ENCODE measurements at regions not wholly inside any gene's neighbourhood (a gene's known extent, or its start where the extent isn't known, plus 50 kb on each side); places are given as distances from the start of the nearest gene placed in this dataset.

- H3K9me3 ChIP-seq (ENCODE audit: insufficient read depth, low read length), result no peaks in the 10 kb centered on the region
- TF ChIP-seq EZH2phosphoT487 (conservative IDR thresholded peaks at IDR 0.05; ENCODE audit: low read length) (no peak), CTCF (IDR thresholded peaks at IDR 0.05; ENCODE audit: insufficient read depth, low read length, poor library complexity, severe bottlenecking) (no peak)
- no peaks in the 10 kb centered on the region for H3K36me3 ChIP-seq (ENCODE audit: low read length)
- no peaks in the 10 kb centered on the region for H3F3A ChIP-seq (ENCODE audit: insufficient read depth)
- H3K4me3 ChIP-seq (ENCODE audit: insufficient read depth, low read length, poor library complexity, severe bottlenecking), result no peak overlapping the region
- H3K27ac ChIP-seq (ENCODE audit: low read depth, low read length), result no peak overlapping the region
- no peaks in the 10 kb centered on the region for H3K9me2 ChIP-seq (replicated peaks; ENCODE audit: insufficient read depth, low read length)
- H3K27me3 ChIP-seq (ENCODE audit: low read length), result no peaks in the 10 kb centered on the region
- no peak overlapping the region for H3K4me2 ChIP-seq (ENCODE audit: low read depth, low read length, poor library complexity, severe bottlenecking)
- no peaks in the 10 kb centered on the region for H3K79me2 ChIP-seq (ENCODE audit: insufficient read depth, low read length)
- no peaks in the 10 kb centered on the region for H4K20me1 ChIP-seq (ENCODE audit: low read depth, low read length)
- H2AFZ ChIP-seq (ENCODE audit: low read depth, low read length, severe bottlenecking), result no peak overlapping the region
- H3K9ac ChIP-seq (ENCODE audit: low read length), result no peak overlapping the region
Observed at GRCh38 chr9:38299856-38300255, 92.6 kb upstream of the ALDH1B1 start.

- Histone ChIP-seq H3K27ac (ENCODE audit: low read depth, low read length) (no peak overlapping the region), H4K20me1 (ENCODE audit: low read depth, low read length) (no peaks in the 10 kb centered on the region), H3K4me3 (ENCODE audit: insufficient read depth, low read length, poor library complexity, severe bottlenecking) (no peak overlapping the region), H3K27me3 (ENCODE audit: low read length) (no peaks in the 10 kb centered on the region), H3K36me3 (ENCODE audit: low read length) (no peaks in the 10 kb centered on the region), H3K9me3 (ENCODE audit: insufficient read depth, low read length) (no peaks in the 10 kb centered on the region), H3F3A (ENCODE audit: insufficient read depth) (no peaks in the 10 kb centered on the region), H2AFZ (ENCODE audit: low read depth, low read length, severe bottlenecking) (no peak overlapping the region), H3K9me2 (replicated peaks; ENCODE audit: insufficient read depth, low read length) (no peaks in the 10 kb centered on the region), H3K4me2 (ENCODE audit: low read depth, low read length, poor library complexity, severe bottlenecking) (no peak overlapping the region), H3K79me2 (ENCODE audit: insufficient read depth, low read length) (no peaks in the 10 kb centered on the region), H3K9ac (ENCODE audit: low read length) (no peak overlapping the region)
- TF ChIP-seq EZH2phosphoT487 (conservative IDR thresholded peaks at IDR 0.05; ENCODE audit: low read length), result no peak
- no peak for TF ChIP-seq CTCF (IDR thresholded peaks at IDR 0.05; ENCODE audit: insufficient read depth, low read length, poor library complexity, severe bottlenecking)
Observed at GRCh38 chr9:38298904-38299303, 93.6 kb upstream of the ALDH1B1 start.

- Histone ChIP-seq H3K27me3 (ENCODE audit: low read length) (no peaks in the 10 kb centered on the region), H3F3A (ENCODE audit: insufficient read depth) (no peaks in the 10 kb centered on the region), H3K36me3 (ENCODE audit: low read length) (no peaks in the 10 kb centered on the region), H3K4me3 (ENCODE audit: insufficient read depth, low read length, poor library complexity, severe bottlenecking) (no peak overlapping the region), H3K27ac (ENCODE audit: low read depth, low read length) (no peak overlapping the region), H2AFZ (ENCODE audit: low read depth, low read length, severe bottlenecking) (no peak overlapping the region), H4K20me1 (ENCODE audit: low read depth, low read length) (no peaks in the 10 kb centered on the region), H3K9me2 (replicated peaks; ENCODE audit: insufficient read depth, low read length) (no peaks in the 10 kb centered on the region), H3K4me2 (ENCODE audit: low read depth, low read length, poor library complexity, severe bottlenecking) (no peak overlapping the region), H3K9me3 (ENCODE audit: insufficient read depth, low read length) (no peaks in the 10 kb centered on the region), H3K79me2 (ENCODE audit: insufficient read depth, low read length) (no peaks in the 10 kb centered on the region), H3K9ac (ENCODE audit: low read length) (no peak overlapping the region)
- TF ChIP-seq CTCF (IDR thresholded peaks at IDR 0.05; ENCODE audit: insufficient read depth, low read length, poor library complexity, severe bottlenecking), result no peak
- TF ChIP-seq EZH2phosphoT487 (conservative IDR thresholded peaks at IDR 0.05; ENCODE audit: low read length), result no peak
Observed at GRCh38 chr9:38298503-38298902, 94.0 kb upstream of the ALDH1B1 start.

GRCh38 chr9:38296807-38297206, 95.7 kb upstream of the ALDH1B1 start:
- H3K4me2 ChIP-seq (ENCODE audit: low read depth, low read length, poor library complexity, severe bottlenecking), result no peak overlapping the region

More at GRCh38 chr9:38296807-38297206, 95.7 kb upstream of the ALDH1B1 start:
- Histone ChIP-seq H2AFZ (ENCODE audit: low read depth, low read length, severe bottlenecking) (no peak overlapping the region), H3K4me3 (ENCODE audit: insufficient read depth, low read length, poor library complexity, severe bottlenecking) (no peak overlapping the region), H3K9me3 (ENCODE audit: insufficient read depth, low read length) (no peaks in the 10 kb centered on the region), H3K9ac (ENCODE audit: low read length) (no peak overlapping the region), H3K27ac (ENCODE audit: low read depth, low read length) (no peak overlapping the region), H4K20me1 (ENCODE audit: low read depth, low read length) (no peaks in the 10 kb centered on the region), H3K9me2 (replicated peaks; ENCODE audit: insufficient read depth, low read length) (no peaks in the 10 kb centered on the region), H3K36me3 (ENCODE audit: low read length) (no peaks in the 10 kb centered on the region), H3K27me3 (ENCODE audit: low read length) (no peaks in the 10 kb centered on the region), H3F3A (ENCODE audit: insufficient read depth) (no peaks in the 10 kb centered on the region), H3K79me2 (ENCODE audit: insufficient read depth, low read length) (no peaks in the 10 kb centered on the region)
- TF ChIP-seq CTCF (IDR thresholded peaks at IDR 0.05; ENCODE audit: insufficient read depth, low read length, poor library complexity, severe bottlenecking) (no peak), EZH2phosphoT487 (conservative IDR thresholded peaks at IDR 0.05; ENCODE audit: low read length) (no peak)

Data from SU-DHL-6 (cell line).